ENCODE measurements at regions not wholly inside any gene's neighbourhood (a gene's known extent, or its start where the extent isn't known, plus 50 kb on each side); places are given as distances from the start of the nearest gene placed in this dataset.
"Not testable (repeated sequence)": the region's sequence is repeated elsewhere in the genome, so short reads cannot be mapped to it uniquely, and the experiment has no call there.

GRCh38 chr12:63038713-63039100 lies 103.8 kb upstream of the PPM1H start:
- DNase-seq: no peak

GRCh38 chr12:63037746-63038712 lies 103.1 kb upstream of the PPM1H start:
- DNase-seq: no peak

- DNase-seq: no peak
Measured at GRCh38 chr12:63036974-63037335, 102.0 kb upstream of the PPM1H start.

GRCh38 chr12:63036216-63036973 lies 101.4 kb upstream of the PPM1H start:
- no peak for DNase-seq

- no peak for DNase-seq
Measured at GRCh38 chr12:63034601-63035000, 99.7 kb upstream of the PPM1H start.

GRCh38 chr12:63029676-63030075 lies 94.7 kb upstream of the PPM1H start:
- DNase-seq: no peak

GRCh38 chr12:63028951-63029350 lies 94.0 kb upstream of the PPM1H start:
- DNase-seq: no peak

GRCh38 chr12:63025116-63025515 lies 90.2 kb upstream of the PPM1H start:
- DNase-seq: no peak

GRCh38 chr12:63023926-63024325 lies 89.0 kb upstream of the PPM1H start:
- peak; percentile 27 for DNase-seq

- DNase-seq: no peak
Measured at GRCh38 chr12:63021116-63021515, 86.2 kb upstream of the PPM1H start.

GRCh38 chr12:63020269-63020668 lies 85.3 kb upstream of the PPM1H start:
- no peak for DNase-seq

GRCh38 chr12:63018273-63018672 lies 83.3 kb upstream of the PPM1H start:
- DNase-seq: no peak

GRCh38 chr12:63013302-63013701 lies 78.4 kb upstream of the PPM1H start:
- no peak for DNase-seq

- DNase-seq: no peak
Measured at GRCh38 chr12:63010698-63011097, 75.7 kb upstream of the PPM1H start.

GRCh38 chr12:63008372-63008771 lies 73.4 kb upstream of the PPM1H start:
- no peak for DNase-seq

GRCh38 chr12:63007726-63008125 lies 72.8 kb upstream of the PPM1H start:
- DNase-seq: no peak

GRCh38 chr12:63006536-63006935 lies 71.6 kb upstream of the PPM1H start:
- DNase-seq: no peak

GRCh38 chr12:63005382-63005781 lies 70.4 kb upstream of the PPM1H start:
- no peak for DNase-seq

- DNase-seq: no peak
Measured at GRCh38 chr12:63003223-63003819, 68.4 kb upstream of the PPM1H start.

- DNase-seq: not testable (repeated sequence)
Measured at GRCh38 chr12:63002059-63002458, 67.1 kb upstream of the PPM1H start.

GRCh38 chr12:62998454-62998853 lies 63.5 kb upstream of the PPM1H start:
- DNase-seq: no peak

- no peak for DNase-seq
Measured at GRCh38 chr12:62995097-62995496, 60.1 kb upstream of the PPM1H start.

GRCh38 chr12:62986844-62987243 lies 51.9 kb upstream of the PPM1H start:
- no peak for DNase-seq

All from NCI-H524 treated with DMSO at 0.1 percent for 48 hours (cell line).